Fibroblast of skin of right quadriceps (primary cell): ENCODE measurements at regions not wholly inside any gene's neighbourhood (a gene's known extent, or its start where the extent isn't known, plus 50 kb on each side); places are given as distances from the start of the nearest gene placed in this dataset.

Source experiments
- DNase-seq: peaks from one replicate; pipeline ENCODE4 v3.0.0-alpha.2; 2013

GRCh38 chr10:133003188-133003587 lies 60.8 kb upstream of the CFAP46 start:
- DNase-seq, result no peak

DNA sequence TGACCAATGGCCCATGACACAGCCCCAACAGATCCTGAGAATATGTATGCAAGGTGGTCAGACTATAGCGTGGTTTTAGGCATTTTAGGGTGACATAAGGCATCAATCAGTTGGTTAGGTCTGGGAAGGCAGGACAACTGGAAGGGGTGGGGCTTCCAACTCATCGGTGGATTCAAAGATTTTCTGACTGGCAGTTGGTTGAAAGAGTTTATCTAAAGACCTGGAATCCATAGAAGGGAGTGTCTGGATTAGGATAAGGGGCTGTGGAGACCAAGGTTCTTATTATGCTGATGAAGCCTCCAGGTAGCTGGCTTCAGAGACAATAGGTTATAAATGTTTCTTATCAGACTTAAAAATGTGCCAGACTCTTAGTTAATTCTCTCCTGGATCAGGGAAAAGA lies 60.3 kb upstream of the CFAP46 start:
- DNase-seq, result no peak

DNA sequence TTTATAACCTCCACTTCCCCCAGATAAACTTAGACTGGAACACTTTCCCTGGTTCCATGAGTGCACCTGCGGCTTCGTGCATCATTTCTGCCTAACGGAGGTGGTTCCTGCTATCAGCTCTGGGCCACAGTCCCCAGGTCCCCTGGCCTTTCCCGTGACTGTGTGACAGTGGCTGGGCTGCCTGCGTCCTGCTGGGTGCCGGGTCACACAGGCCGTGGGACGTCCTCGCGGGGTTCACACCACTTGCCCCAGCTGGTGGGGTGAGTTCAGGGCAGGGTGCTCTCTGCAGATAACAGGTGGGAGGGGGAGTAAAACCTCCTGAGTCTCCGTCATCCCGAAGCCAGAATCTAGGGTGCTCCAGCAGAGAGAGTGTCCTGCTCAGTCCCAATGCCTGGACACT lies 58.7 kb upstream of the CFAP46 start:
- no peak for DNase-seq

- no peak for DNase-seq
Measured at GRCh38 chr10:133000648-133001047, 58.3 kb upstream of the CFAP46 start.

DNA sequence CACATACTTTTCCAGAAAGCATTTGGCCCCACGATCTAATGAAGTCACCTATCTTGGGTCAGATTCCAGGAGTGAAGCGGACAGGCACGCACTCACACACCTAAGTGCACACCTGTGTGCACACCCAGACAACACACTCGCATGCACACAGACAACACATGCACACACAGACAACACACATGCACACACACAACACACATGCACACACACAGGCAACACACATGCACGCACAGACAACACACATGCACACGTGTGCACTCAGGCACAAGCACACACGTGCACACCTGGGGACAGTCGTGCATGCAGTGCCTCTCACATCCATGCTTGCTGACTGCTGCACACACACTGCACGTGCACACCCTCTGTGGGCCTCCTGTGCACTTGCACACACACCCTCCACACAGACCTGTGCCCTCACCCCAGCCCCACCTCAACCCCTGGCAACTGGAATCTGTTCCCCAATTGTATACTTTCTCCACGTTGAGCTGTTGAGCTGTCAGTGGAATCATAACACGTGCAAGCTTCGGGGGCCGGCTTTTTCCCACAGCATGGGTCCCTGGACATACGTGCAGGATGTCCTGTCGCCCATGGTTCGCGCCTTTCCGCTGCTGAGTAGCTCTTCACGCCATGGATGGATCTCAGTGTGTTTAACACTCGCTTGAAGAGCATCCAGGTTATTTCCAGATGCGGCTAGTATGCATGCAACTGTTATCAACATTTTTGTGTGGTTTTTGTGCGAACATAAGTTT lies 55.3 kb upstream of the CFAP46 start:
- no peak for DNase-seq

- DNase-seq, result no peak
Measured at GRCh38 chr10:132996603-132997343, 54.4 kb upstream of the CFAP46 start.

- no peak for DNase-seq
Measured at GRCh38 chr10:132995909-132996602, 53.7 kb upstream of the CFAP46 start.

DNA sequence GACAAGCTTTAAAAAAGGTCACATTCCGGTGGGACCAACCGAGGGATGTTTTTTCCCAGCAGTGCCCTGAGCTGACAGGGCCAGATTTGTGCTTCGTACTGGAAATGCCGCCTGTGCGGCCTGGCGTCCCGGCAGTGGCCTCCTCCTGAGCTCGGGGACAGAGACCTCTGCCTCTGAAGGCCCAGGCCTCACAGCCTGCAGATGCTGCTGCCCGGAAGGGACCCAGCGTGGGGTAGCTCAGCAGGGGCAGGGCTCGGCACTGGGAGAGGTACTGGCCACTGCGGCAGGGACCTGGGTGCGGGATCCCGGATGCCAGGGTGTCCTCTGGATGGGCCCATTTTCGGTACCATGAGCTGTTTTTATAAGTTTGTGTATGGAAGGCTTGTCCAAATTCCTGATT lies 52.4 kb upstream of the CFAP46 start:
- no peak for DNase-seq

- DNase-seq, result peak; percentile 15
Measured at GRCh38 chr10:132994185-132994796, 51.9 kb upstream of the CFAP46 start.

GRCh38 chr10:132993271-132994184 lies 51.2 kb upstream of the CFAP46 start:
- no peak for DNase-seq

DNA sequence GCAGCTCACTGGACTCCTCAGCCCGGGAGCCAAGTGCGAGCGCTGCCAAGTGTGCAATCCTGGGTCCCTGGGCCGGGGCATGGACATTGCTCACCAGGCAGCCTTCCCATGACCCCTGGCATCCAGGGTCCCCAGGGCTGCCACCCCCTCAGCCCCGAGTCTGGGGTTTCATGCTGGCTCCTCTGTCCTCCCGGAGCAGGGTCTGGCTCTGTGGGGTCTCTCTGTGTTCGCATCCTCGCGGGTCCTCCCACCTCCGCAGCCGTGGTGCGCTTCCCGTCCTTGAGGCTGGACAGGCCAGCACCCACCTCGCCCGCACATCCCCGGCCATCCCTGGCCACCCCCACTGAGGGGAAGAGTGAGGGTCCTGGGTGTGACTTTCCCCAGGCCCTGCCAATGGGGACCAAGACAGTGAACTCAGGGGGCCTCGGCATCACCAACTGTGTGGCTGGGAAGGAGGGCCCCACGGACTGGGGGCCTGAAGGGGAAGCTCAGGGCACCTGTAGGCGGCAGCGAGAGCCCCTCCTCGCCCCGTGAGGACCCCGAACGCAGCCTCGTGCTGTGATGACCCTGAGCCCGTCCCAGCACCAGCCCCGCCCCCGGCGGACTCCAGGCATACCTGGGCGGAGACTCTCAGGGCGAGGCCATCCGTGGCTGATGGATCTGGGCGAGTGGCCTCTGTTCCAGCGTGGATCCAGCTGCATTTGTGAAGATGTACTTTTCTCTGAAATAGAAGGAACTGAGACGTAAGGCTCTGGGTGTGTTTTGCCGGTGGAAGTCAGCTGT lies 50.3 kb upstream of the CFAP46 start:
- DNase-seq, result no peak
